GM18519 (cell line): ENCODE measurements at regions not wholly inside any gene's neighbourhood (a gene's known extent, or its start where the extent isn't known, plus 50 kb on each side); places are given as distances from the start of the nearest gene placed in this dataset.
"Not testable (repeated sequence)": the region's sequence is repeated elsewhere in the genome, so short reads cannot be mapped to it uniquely, and the experiment has no call there.

ENCODE experiments used
- ATAC-seq: cut with Tn5 transposase; IDR thresholded peaks from one replicate; pipeline ENCODE4 v1.9.1; 2021; ENCODE audit warnings: mild to moderate bottlenecking, moderate library complexity; ENCODE audit not compliant: unreplicated experiment, low FRiP score

DNA sequence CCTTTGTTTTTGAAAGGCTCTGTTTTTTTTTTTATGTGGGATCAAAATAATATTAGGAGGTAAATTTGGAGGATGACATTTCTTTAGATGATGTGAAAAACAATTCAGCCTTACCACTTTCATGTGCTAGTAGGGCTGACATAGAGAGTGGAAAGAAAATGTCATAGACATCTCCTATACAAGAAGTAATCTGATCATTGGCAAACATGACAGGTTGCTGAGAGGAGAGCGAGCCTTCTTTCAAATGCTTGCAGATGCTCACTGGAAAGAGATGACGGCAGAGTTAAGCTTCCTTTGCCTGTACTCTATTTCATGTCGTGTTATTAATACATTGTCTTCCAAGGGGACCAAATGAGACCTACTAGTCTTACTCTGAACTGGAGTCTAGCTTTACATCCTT lies 160.1 kb upstream of the DAP start:
- ATAC-seq: no peak

DNA sequence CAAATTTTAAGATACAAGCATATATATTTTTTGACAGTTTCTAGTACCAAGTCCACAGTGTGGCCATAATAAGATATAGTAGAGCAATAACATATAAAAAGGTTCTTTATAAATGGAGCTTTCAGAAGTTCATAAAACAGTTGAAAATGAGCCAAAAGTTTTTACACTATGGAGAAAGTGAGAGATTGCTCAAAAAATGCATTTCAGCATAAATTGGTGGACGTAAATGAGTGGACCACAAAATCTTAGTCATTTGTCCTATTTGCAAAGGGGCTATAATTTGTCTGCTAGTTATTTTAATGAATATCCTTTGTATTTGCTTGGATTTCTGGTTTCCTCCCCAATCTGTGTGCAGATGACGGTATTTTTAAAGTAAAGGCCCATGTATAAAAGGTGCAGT lies 159.4 kb upstream of the DAP start:
- no peak for ATAC-seq

DNA sequence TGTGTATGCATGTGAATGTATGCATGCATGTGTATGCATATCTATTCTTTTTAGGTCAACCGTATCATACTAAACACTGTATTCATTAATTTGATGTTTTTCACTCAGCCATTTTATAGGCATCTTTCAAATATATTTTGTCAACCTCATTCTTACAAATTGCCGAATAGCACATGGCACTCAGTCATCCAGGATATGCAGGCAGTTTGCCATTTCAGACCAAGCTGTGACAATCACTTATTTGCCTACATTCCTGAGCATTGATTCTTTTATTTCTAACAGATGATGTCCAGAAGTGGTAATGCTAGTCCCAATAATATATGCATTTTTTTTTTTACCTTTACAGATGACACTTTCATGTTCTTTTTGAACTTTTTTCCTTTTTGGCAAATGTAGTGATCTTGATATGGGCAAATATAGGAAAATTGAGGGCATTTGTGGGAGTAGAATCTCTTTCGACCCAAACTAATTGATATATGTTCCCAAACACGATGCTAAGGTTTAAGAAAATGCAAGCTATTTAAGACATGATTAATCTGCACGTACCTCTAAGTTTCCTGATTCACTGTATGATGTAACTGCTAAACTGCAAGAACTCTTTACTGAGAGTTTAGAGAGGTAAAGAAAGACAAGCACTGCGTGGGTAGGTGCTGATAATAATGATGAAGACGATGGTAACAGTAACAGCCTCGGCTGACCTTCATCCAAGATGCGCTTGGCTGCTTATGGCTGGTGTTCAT lies 153.9 kb upstream of the DAP start:
- ATAC-seq: no peak

DNA sequence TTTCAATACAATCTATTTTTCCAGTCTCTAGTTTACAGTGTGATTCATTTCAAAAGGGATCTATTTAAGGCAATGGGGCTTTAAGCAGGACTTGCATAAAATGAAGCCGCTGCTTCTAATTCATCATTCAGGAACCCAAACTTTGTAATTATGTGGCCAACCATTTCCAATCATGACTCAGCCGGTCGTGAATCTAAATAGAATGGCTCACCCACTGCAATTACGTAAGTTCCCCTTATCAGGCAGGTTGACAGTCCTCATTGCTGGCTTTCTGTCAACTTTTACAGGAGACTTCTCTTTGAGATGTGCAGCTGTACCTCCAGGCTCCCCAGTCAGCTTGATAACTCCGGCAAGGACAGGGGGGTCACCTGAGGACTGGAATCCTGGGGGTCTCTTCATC lies 152.8 kb upstream of the DAP start:
- no peak for ATAC-seq

DNA sequence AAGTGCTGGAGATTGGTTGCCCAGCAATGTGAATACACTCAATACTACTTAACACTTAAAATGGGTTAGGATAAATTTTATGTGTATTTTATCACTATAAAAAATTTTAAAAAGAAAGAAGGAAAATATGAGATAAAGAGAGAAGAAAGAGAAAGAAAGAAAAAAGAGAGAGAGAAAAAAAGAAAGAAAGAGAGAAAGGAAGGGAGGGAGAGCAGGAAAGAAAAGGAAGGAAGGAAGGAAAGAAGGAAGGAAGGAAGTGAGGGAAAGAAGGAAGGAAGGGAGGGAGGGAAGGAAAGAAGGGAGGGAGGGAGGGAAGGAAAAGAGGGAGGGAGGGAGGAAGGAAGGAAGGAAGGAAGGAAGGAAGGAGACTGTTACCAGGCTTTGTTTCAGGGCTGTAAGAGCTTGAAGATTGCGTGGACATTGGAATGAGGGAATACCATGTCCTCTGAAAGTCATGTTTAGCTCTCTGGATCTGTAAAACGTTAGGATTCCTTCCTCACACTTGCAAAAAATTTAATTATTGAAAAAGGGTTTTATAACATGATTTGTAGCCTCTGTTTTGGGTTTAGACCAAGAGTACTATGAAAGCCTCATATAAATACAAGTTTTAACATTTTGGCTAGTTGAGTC lies 152.3 kb upstream of the DAP start:
- ATAC-seq: no peak

DNA sequence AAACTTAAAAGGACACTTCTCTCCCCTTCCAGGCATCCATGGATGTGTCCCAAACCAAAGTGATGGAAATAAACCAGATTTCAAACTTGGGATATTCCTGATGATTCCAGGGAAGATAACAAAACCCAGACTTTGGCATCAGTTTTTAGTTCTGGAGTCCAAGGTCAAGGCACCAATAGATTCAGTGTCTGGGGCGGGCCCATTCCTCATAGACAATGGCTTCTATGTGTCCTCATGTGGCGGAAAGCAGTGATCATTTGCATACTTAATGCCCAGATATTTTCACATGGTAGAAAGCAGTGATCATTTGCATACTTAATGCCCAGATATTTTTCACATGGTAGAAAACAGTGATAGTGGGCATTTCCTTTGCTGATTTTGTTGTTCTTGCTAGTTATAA lies 151.4 kb upstream of the DAP start:
- ATAC-seq: no peak

DNA sequence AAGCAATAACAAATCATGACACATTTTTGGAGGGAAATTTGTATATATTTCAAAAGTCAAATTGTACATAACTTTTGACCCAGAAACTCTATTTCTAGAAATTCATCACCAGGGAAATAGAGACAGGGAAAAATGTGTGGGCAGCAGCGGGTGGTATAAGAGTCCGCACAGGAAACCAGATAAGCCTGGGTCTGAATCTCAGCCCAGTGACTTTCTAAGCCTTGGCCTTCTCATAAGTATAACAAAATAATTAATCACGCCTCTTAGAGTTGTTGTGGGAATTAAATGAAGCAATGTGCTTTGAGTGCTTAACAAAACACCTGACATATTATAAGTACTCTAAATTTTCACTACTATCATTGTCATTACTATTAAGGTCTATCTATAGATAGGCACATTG lies 149.2 kb upstream of the DAP start:
- no peak for ATAC-seq

DNA sequence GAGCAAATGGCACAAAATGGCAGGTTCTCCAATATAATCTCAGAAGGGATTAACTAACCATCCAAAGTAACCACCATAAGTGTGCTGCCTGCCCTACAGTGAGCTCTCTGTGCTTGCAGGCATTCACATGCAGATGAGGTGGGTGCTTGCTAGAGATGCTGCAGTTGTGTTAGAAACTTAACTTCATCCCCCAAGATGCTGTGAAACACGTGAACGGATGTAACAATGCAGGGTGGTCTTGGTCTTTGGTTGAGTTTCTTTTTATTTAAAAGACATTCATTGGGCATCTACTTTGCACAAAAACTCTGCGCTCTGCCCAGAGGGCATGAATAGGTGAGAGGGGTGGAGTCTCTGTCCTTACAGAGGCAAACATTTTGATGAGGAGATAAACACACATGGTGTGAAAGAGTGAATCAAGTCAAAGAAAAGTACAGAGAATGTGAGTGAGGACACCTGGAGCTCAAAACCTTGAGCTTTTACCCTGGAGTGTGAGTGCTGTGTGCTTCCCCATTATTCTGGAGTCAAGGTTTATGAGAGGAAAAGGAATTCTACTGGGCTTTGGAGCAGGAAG lies 143.9 kb upstream of the DAP start:
- ATAC-seq: no peak

DNA sequence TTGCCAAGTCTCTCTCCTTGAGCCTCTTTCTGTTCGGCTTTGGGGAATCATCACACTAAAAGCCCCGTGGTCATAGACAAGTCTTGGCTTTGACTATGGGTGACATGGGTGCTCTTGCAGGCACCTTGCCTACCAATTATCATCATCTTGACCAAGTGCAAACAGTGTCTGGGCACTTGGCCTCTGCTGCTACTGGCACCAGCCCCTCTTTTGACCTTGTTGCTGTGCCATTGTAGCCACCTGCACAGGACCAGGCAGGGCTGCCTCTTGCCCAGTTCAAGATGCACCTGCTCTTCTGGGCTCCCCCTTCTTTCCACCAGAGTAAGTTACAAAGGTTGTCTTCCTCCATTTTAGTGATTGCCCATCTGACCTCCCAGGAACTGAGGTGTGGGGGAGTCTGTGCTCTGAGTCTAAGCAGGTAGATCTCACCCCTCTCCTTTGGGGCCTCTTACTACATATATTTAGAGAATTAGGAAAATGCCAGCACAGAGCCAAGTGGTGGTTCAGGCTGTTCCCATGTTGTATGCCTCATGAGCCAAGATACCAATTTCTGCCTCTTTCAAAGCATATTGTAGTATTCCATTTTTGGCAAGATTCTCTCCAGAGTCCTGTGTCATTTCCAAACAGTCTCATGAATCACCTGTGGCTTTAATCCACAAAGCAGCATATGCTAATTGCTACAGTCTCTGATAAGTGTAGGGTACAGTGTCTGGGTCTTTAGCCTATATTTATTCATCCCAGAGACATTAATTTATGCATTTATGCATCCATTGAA lies 142.9 kb upstream of the DAP start:
- ATAC-seq: no peak

DNA sequence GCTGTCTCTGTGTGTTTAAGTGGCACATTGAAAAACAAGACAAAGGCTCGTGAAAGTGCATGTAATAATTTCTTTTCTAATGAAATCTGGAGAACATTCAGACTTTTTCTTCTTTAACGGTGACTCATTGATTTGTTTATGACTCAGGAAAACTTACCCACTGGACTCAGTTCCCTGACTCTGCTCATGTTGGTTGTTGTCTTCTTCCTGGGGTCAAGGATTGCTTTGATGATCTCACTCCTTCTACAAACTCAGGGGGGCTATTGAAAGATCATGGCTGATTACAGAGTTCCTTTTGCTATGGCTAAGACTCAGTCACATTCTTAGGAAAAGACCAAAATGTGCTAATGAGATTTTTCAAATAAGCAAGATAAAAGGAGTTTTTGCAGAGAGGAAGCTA lies 141.1 kb upstream of the DAP start:
- ATAC-seq: no peak

DNA sequence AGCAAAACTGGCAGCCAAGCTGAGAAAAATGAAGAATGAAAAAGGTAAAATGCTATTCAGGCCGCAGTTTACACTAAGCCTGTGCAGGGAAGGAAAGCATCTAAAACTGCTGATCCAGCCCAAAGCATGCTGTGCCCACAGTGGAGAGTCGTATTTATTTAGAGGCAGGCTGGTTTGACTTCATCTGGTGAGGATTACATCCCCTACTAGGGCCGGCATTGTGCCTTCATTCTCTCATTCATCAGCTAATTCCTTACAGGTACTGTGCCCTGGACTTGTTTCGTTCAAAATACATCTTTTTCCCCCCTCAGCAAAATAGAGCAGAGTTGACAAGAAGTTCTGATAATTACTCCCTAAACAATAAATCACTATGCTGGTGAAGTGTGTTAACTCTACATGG lies 137.5 kb upstream of the DAP start:
- no peak for ATAC-seq

DNA sequence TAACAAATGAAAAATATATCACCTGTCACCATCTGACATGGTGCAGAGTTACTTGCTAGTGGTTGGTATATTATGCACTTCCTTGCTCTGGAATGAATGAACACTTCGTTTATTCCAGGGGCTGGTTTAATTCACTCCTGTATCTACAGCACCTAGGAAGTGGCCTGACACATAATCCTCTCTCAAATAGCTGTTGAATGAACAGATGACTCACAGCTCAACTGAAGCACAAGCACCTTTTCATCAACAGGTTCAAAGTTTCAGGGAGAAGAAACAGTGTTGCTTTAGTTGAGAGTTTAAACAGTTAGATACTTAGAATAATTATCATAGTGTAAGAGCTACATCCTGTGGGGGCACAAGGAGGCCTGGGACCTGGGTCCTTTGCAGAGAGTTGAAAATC lies 135.0 kb upstream of the DAP start:
- ATAC-seq: no peak

DNA sequence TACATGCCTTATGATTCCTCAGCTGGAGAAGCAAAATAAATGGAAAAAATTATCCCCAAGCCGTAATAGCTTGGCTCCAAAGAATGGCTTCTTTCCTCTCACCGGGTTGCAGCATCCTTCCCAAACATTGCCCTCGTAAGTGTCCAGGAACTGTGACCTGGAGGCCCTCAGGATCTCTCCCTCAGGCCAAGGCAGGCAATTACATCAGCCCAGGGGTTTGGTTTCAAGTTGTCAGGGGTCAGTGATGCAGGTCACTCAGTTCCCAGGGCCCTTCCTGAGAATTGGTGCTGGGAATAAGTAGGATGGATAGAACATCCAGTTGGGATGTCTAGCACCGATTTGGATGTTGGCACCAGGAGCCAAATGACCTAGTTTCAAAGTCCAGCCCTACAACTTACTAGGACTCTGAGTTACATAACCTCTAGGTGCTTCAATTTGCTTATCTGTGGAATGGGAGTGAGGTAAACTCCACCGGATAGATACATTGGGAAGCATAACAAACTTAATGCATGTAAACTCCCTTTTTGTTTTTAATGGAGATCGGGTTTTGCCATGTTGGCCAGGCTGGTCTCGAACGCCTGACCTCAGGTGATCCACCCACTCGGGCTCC lies 133.5 kb upstream of the DAP start:
- no peak for ATAC-seq

DNA sequence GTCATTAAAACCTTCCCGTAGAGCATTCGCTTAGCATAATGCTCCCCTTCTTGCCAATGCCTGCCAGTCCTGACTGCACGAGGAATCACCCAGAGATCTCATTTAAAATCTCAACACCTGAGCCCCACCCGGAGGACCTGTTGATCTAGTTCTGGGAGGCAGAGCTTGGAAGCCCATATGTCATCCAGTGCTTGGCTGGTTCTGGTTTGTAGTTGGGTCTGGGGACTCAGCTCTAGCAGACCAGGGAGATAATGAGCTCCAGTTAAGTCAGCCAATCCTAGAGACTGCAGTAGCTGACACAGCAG lies 131.8 kb upstream of the DAP start:
- ATAC-seq: no peak

DNA sequence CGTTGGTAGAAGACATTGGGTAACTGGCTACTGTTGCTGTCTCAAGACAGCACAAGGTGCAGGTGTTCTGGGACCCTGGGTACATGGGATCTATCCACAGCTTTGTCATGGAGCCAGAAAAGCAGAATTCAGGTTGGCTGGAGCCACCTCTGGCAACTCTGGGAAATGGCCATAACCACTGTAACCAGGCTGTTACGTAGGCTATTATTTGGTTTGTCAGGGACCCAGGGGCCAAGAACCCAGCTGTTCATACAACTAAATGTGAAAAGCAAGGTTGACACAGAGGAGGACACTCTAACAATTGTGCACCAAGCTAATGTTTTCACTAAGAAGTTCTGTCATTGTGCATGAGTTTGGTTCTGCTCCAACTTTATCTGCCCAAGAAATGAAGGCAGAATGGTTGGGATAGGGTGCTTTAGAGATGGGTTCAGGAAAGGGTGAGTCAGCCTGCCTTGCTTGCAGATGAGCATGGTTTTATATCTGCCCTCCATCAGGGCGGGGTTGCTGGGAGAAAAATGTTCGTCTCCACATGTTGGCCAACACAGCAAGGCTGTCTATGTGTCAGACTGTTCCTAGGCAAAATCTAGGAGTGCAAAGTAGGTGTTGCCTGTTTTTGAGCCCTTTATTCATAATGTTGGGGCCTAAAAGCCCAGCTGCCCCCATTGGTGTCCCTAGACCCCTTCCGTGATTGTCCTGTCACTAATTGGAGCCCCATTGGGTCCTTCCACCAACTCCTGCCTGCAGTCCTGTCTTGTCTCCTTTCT lies 131.3 kb upstream of the DAP start:
- ATAC-seq: no peak

DNA sequence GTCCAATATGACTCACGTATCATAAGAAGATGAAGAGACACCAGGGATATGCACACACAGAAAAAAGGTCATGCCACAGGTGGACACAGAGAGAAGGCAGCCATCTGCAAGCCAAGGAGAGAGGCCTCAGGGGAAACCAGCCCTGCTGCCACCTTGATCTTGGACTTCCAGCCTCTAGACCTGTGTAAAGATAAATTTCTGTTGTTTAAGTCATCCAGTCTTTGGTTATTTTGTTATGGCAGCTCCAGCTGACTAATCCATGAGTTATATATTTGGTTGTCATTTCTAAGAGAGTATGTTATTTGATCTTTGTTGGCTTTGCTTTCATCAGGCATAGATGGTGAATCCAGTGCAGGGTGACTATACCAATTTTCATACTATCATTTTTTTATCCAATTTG lies 130.2 kb upstream of the DAP start:
- ATAC-seq: no peak

DNA sequence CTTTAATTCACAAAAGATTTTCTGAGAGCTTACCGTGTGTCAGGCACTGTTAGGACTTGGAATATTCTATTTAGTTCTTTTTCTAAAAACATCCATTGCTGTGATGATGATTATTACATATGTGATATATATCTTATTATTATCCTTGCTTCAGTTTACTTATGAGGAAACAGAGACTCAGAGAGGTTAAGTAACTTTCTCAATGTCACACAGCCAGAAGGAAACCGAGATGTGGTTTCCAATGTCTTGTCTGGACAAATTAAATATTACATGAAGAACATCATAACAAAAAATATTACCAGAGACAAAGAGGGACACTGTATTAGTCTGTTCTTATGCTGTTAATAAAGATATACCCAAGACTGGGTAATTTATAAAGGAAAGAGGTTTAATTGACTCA lies 125.5 kb upstream of the DAP start:
- ATAC-seq: no peak

DNA sequence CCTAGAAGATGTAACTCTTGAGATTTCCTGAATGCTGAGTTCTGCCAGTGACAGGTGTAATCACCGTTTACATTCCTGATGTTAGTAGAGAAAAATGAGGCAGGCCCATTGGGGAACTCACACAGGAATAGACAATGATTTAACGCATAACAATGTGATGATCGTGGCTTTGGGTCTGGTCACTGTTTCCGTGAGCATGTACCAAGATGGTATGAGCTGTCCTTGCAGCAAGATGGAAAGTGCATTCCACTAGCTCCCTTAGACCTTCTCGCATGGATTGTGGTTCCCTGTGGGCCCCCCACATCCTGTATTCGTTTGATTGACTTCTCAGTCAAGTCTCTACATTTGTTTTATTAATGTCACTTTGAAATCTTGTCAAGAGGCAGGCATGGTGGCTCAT lies 124.0 kb upstream of the DAP start:
- ATAC-seq: no peak

DNA sequence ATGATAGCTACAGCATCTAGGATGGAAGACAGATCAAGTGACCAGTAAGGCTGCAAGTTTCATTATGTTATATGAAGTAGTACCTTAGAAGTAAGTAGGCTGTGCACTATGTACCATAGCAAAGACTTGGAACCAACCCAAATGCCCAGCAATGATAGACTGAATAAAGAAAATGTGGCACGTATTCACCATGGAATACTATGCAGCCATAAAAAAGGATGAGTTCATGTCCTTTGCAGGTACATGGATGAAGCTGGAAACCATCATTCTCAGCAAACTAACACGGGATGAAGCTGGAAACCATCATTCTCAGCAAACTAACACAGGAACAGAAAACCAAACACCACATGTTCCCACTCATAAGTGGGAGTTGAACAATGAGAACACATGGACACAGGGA lies 122.9 kb upstream of the DAP start:
- not testable (repeated sequence) for ATAC-seq

DNA sequence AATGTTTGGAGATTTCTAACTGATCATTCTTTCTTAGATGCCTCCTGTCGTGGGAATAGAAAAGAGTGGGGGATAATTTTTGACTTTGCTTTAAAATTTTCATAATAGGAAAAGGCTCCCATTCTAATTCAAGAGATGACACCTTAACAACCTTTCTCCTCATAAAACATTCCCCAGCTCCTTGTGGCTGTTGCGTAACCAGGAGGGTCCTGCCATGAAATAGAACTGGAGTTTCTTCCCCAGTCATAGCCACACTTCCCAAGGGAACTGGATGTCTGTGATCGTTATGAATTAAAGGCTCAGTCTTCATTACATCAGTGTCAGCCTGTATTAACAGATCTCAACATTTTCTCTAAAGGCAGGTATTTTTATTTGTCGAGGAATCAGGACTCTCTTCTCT lies 119.9 kb upstream of the DAP start:
- ATAC-seq: no peak

DNA sequence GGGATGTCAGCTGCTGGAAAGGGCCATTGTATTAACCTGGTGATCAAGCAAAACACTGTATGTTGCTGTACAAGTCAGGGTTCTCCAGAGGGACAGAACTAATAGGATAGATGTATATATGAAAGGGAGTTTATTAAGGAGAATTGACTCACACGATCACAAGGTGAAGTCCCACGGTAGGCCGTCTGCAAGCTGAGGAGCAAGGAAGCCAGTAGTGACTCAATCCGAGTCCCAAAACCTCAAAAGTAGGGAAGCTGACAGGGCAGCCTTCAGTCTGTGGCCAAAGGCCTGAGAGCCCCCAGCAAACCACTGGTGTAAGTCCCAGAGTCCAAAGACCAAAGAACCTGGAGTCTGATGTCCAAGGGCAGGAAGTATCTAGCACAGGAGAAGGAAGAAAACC lies 116.0 kb upstream of the DAP start:
- ATAC-seq: not testable (repeated sequence)
